PC-9 (cell line): ENCODE measurements at regions not wholly inside any gene's neighbourhood (a gene's known extent, or its start where the extent isn't known, plus 50 kb on each side); places are given as distances from the start of the nearest gene placed in this dataset.
"Not testable (repeated sequence)": the region's sequence is repeated elsewhere in the genome, so short reads cannot be mapped to it uniquely, and the experiment has no call there.

Source experiments
- BruUV-seq: library from RNA; stranded (reverse); fragments of 400-500 nt; replicated peaks from 2 replicates; lab custom pipeline; 2021; lab: Mats Ljungman, UMichigan
- CTCF ChIA-PET: fragments of 300-600 bp; sonication (Branson Sonifier 250); formaldehyde crosslinking; loops from one replicate; lab custom pipeline; 2022; ENCODE audit warnings: antibody characterized with exemption; lab: Charles Lee
- POLR2A ChIA-PET: fragments of 300-600 bp; sonication (Branson Sonifier 250); formaldehyde crosslinking; loops from one replicate; lab custom pipeline; 2022; ENCODE audit warnings: antibody characterized with exemption; ENCODE audit not compliant: unreplicated experiment; lab: Charles Lee
- DNase-seq, 2 experiments: peaks; one replicate each; pipeline versions ENCODE4 v3.0.0 to v3.0.0-alpha.2; 2015 to 2022; ENCODE audit warnings: mixed read lengths in 1 of 2
- H2AFZ ChIP-seq: fragments of 200-600 bp; sonication (generic); 2 replicates; pipeline ENCODE4 v1.8.1; 2017; ENCODE audit warnings: antibody characterized with exemption
- H3F3A ChIP-seq: fragments of 200-600 bp; sonication (generic); 2 replicates; pipeline ENCODE4 v1.8.1; 2017; ENCODE audit warnings: antibody characterized with exemption, mild to moderate bottlenecking, low read depth; ENCODE audit not compliant: insufficient read depth
- H3K27ac ChIP-seq: fragments of 200-600 bp; sonication (generic); 2 replicates; pipeline ENCODE4 v1.6.1; 2016; ENCODE audit warnings: mixed run types
- H3K27me3 ChIP-seq: fragments of 200-600 bp; sonication (generic); 2 replicates; pipeline ENCODE4 v1.6.1; 2016; ENCODE audit warnings: low read depth, mixed run types; ENCODE audit not compliant: insufficient read depth
- H3K36me3 ChIP-seq: fragments of 200-600 bp; sonication (generic); 2 replicates; pipeline ENCODE4 v1.6.1; 2016; ENCODE audit warnings: low read depth, mixed run types
- H3K4me1 ChIP-seq: fragments of 200-600 bp; sonication (generic); replicated peaks from 2 replicates; pipeline ENCODE4 v1.6.1; 2016; ENCODE audit warnings: mixed run types; ENCODE audit not compliant: insufficient read depth
- H3K4me2 ChIP-seq: fragments of 200-600 bp; sonication (generic); 2 replicates; pipeline ENCODE4 v1.6.1; 2017; ENCODE audit warnings: mixed run types
- H3K4me3 ChIP-seq: fragments of 200-600 bp; sonication (generic); 2 replicates; pipeline ENCODE4 v1.6.1; 2016; ENCODE audit warnings: mixed run types
- H3K79me2 ChIP-seq: fragments of 200-600 bp; sonication (generic); 2 replicates; pipeline ENCODE4 v1.6.1; 2017; ENCODE audit warnings: low read depth, mixed run types
- H3K9me2 ChIP-seq: fragments of 200-600 bp; sonication (generic); 2 replicates; pipeline ENCODE4 v1.8.1; 2017; ENCODE audit warnings: mild to moderate bottlenecking; ENCODE audit not compliant: insufficient read depth
- H3K9me3 ChIP-seq: fragments of 200-600 bp; sonication (generic); 2 replicates; pipeline ENCODE4 v1.8.1; 2016; ENCODE audit warnings: low read depth; ENCODE audit not compliant: insufficient read depth
- H4K20me1 ChIP-seq: fragments of 200-600 bp; sonication (generic); 2 replicates; pipeline ENCODE4 v1.8.1; 2017; ENCODE audit not compliant: insufficient read depth
- EZH2 ChIP-seq: fragments of 200-600 bp; sonication (generic); IDR thresholded peaks from 2 replicates; pipeline ENCODE4 v1.8.0; 2017; ENCODE audit warnings: antibody characterized with exemption, low read depth
- intact Hi-C: fragments of 100-400 bp; cut with micrococcal nuclease; formaldehyde crosslinking; loops from one replicate; pipeline ENCODE4 v1.10.0; 2022; ENCODE audit not compliant: unreplicated experiment
- TF ChIP-seq, protein P1 (sequence below): fragments of 200-600 bp; sonication (generic); conservative IDR thresholded peaks from 2 replicates; pipeline ENCODE4 v1.6.1; 2017; ENCODE audit warnings: mixed run types, antibody characterized with exemption, mild to moderate bottlenecking, moderate library complexity

DNA sequence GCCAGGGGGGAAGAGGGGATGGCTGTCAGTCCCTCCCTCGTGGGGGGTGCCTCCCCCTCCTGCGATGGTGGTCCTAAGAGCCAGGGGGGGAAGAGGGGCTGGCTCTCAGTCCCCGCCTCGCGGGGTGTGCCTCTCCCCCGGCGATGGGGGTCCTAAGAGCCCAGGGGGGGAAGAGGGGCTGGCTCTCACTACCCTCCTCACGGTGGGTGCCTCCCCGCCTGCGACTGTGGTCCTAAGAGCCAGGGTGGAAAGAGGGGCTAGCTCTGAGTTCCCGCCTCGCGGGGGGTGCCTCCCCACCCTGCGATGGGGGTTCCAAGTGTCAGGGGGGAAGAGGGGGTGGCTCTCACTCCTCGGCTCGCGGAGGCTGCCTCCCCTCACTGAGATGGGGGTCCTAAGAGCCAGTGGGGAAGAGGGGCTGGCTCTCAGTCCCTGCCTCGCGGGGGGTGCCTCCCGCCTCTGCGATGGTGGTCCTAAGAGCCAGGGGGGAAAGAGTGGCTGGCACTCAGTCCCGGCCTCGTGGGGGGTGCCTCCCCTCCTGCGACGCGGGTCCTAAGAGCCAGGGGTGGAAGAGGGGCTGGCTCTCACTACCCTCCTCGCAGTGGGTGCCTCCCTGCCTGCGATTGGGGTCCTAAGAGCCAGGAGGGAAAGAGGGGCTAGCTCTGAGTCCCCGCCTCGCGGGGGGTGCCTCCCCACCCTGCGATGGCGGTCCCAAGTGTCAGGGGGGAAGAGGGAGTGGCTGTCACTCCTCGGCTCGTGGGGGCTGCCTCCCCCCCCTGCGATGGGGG, 2325.6 kb upstream of the PCDH20 start:
- H3K4me3 ChIP-seq = no peak overlapping the region
- ChIA-PET CTCF (no interaction called here), POLR2A (no interaction called here)
- H3K36me3 ChIP-seq = no peaks in the 10 kb centered on the region
- no peaks in the 10 kb centered on the region for H3F3A ChIP-seq
- H3K27ac ChIP-seq = no peak overlapping the region
- H3K4me2 ChIP-seq = no peak overlapping the region
- no peak overlapping the region for H2AFZ ChIP-seq
- DNase-seq = no peak
- intact Hi-C loops = no loop called here
- H3K4me1 ChIP-seq = no peaks in the 10 kb centered on the region
- TF ChIP-seq, protein P1, sequence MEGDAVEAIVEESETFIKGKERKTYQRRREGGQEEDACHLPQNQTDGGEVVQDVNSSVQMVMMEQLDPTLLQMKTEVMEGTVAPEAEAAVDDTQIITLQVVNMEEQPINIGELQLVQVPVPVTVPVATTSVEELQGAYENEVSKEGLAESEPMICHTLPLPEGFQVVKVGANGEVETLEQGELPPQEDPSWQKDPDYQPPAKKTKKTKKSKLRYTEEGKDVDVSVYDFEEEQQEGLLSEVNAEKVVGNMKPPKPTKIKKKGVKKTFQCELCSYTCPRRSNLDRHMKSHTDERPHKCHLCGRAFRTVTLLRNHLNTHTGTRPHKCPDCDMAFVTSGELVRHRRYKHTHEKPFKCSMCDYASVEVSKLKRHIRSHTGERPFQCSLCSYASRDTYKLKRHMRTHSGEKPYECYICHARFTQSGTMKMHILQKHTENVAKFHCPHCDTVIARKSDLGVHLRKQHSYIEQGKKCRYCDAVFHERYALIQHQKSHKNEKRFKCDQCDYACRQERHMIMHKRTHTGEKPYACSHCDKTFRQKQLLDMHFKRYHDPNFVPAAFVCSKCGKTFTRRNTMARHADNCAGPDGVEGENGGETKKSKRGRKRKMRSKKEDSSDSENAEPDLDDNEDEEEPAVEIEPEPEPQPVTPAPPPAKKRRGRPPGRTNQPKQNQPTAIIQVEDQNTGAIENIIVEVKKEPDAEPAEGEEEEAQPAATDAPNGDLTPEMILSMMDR = no peak
- no peak for TF ChIP-seq EZH2
- no peaks in the 10 kb centered on the region for H3K79me2 ChIP-seq
- H4K20me1 ChIP-seq = no peaks in the 10 kb centered on the region
- no TSS peak for BruUV-seq
- no peaks in the 10 kb centered on the region for H3K9me2 ChIP-seq
- no peaks in the 10 kb centered on the region for H3K27me3 ChIP-seq
- no peaks in the 10 kb centered on the region for H3K9me3 ChIP-seq

DNA sequence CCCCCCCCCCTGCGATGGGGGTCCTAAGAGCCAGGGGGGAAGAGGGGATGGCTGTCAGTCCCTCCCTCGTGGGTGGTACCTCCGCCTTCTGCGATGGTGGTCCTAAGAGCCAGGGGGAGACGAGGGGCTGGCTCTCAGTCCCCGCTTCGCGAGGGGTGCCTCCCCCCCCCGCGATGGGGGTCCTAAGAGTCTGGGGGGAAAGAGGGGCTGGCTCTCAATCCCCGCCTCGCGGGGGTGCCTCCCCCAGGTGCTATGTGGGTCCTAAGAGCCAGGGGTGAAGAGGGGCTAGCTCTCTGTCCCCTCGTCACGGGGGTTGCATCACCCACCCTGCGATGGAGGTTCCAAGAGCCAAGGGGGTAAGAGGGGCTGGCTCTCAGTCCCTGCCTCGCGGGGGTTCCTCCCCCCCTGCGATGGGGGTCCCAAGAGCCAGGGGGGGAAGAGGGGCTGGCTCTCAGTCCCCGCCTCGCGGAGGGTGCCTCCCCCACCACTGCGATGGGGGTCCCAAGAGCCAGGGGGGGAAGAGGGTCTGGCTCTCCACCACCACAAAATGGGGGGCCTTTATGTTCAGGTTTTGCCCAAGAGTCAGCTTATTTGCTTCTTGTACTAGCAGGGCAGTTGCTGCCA, 2323.6 kb upstream of the PCDH20 start:
- H3K27me3 ChIP-seq, BruUV-seq, H3K4me2 ChIP-seq, H3K79me2 ChIP-seq, H3K36me3 ChIP-seq, H3K4me1 ChIP-seq, intact Hi-C loops, H3K27ac ChIP-seq, H4K20me1 ChIP-seq, H3K9me3 ChIP-seq, H3K4me3 ChIP-seq, H2AFZ ChIP-seq, CTCF ChIA-PET, POLR2A ChIA-PET, H3F3A ChIP-seq, H3K9me2 ChIP-seq: not testable (repeated sequence)
- peak in 1 of 2 experiments; percentile 17 for DNase-seq

DNA sequence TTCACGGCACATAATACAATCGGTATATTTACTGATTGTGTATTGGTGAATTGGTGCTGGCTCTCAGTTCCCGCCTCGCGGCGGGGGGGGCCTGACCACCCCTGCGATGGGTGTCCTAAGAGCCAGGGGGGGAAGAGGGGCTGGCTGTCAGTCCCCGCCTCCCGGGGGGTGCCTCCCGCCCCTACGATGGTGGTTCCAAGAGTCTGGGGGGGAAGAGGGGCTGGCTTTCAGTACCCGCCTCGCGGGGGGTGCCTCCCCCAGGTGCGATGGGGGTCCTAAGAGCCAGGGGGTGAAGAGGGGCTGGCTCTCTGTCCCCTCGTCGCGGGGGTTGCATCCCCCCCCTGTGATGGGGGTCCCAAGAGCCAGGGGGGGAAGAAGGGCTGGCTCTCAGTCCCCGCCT, 2321.8 kb upstream of the PCDH20 start:
- Histone ChIP-seq H3K79me2 (no peaks in the 10 kb centered on the region), H3K36me3 (no peaks in the 10 kb centered on the region), H3K4me3 (no peak overlapping the region), H3K9me3 (no peaks in the 10 kb centered on the region), H2AFZ (no peak overlapping the region), H3K27me3 (no peaks in the 10 kb centered on the region), H3K4me2 (no peak overlapping the region), H3F3A (no peaks in the 10 kb centered on the region), H3K27ac (no peak overlapping the region), H3K4me1 (no peaks in the 10 kb centered on the region), H3K9me2 (no peaks in the 10 kb centered on the region), H4K20me1 (no peaks in the 10 kb centered on the region)
- no peak for DNase-seq
- POLR2A ChIA-PET = no interaction called here
- TF ChIP-seq, protein P1 = no peak
- no peak for TF ChIP-seq EZH2
- intact Hi-C loops = no loop called here
- CTCF ChIA-PET = no interaction called here
- BruUV-seq = no TSS peak
